22Rv1 (cell line): ENCODE measurements at regions not wholly inside any gene's neighbourhood (a gene's known extent, or its start where the extent isn't known, plus 50 kb on each side); places are given as distances from the start of the nearest gene placed in this dataset.

Source experiments
- CTCF ChIP-seq: fragments of 450-650 bp; IDR thresholded peaks from 2 replicates; pipeline ENCODE4 v1.5.1; 2017; ENCODE audit warnings: mild to moderate bottlenecking
- ZFX ChIP-seq: fragments of 450-650 bp; IDR thresholded peaks from 2 replicates; pipeline ENCODE4 v1.6.1; 2017; ENCODE audit warnings: antibody characterized with exemption, borderline replicate concordance

- TF ChIP-seq CTCF (no peak), ZFX (no peak)
These were observed 961.8 kb upstream of the TENM3 start for GRCh38 chr4:181281451-181281850.
